ENCODE measurements at regions not wholly inside any gene's neighbourhood (a gene's known extent, or its start where the extent isn't known, plus 50 kb on each side); places are given as distances from the start of the nearest gene placed in this dataset.

- TF ChIP-seq, protein P1, sequence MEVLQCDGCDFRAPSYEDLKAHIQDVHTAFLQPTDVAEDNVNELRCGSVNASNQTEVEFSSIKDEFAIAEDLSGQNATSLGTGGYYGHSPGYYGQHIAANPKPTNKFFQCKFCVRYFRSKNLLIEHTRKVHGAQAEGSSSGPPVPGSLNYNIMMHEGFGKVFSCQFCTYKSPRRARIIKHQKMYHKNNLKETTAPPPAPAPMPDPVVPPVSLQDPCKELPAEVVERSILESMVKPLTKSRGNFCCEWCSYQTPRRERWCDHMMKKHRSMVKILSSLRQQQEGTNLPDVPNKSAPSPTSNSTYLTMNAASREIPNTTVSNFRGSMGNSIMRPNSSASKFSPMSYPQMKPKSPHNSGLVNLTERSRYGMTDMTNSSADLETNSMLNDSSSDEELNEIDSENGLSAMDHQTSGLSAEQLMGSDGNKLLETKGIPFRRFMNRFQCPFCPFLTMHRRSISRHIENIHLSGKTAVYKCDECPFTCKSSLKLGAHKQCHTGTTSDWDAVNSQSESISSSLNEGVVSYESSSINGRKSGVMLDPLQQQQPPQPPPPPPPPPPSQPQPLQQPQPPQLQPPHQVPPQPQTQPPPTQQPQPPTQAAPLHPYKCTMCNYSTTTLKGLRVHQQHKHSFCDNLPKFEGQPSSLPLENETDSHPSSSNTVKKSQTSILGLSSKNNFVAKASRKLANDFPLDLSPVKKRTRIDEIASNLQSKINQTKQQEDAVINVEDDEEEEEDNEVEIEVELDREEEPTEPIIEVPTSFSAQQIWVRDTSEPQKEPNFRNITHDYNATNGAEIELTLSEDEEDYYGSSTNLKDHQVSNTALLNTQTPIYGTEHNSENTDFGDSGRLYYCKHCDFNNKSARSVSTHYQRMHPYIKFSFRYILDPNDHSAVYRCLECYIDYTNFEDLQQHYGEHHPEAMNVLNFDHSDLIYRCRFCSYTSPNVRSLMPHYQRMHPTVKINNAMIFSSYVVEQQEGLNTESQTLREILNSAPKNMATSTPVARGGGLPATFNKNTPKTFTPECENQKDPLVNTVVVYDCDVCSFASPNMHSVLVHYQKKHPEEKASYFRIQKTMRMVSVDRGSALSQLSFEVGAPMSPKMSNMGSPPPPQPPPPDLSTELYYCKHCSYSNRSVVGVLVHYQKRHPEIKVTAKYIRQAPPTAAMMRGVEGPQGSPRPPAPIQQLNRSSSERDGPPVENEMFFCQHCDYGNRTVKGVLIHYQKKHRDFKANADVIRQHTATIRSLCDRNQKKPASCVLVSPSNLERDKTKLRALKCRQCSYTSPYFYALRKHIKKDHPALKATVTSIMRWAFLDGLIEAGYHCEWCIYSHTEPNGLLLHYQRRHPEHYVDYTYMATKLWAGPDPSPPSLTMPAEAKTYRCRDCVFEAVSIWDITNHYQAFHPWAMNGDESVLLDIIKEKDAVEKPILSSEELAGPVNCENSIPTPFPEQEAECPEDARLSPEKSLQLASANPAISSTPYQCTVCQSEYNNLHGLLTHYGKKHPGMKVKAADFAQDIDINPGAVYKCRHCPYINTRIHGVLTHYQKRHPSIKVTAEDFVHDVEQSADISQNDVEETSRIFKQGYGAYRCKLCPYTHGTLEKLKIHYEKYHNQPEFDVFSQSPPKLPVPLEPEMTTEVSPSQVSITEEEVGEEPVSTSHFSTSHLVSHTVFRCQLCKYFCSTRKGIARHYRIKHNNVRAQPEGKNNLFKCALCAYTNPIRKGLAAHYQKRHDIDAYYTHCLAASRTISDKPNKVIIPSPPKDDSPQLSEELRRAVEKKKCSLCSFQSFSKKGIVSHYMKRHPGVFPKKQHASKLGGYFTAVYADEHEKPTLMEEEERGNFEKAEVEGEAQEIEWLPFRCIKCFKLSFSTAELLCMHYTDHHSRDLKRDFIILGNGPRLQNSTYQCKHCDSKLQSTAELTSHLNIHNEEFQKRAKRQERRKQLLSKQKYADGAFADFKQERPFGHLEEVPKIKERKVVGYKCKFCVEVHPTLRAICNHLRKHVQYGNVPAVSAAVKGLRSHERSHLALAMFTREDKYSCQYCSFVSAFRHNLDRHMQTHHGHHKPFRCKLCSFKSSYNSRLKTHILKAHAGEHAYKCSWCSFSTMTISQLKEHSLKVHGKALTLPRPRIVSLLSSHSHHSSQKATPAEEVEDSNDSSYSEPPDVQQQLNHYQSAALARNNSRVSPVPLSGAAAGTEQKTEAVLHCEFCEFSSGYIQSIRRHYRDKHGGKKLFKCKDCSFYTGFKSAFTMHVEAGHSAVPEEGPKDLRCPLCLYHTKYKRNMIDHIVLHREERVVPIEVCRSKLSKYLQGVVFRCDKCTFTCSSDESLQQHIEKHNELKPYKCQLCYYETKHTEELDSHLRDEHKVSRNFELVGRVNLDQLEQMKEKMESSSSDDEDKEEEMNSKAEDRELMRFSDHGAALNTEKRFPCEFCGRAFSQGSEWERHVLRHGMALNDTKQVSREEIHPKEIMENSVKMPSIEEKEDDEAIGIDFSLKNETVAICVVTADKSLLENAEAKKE (CRISPR knock-in tag; IDR thresholded peaks at IDR 0.05): no peak
- TF ChIP-seq ZNF331 (CRISPR knock-in tag; IDR thresholded peaks at IDR 0.05; ENCODE audit: low read depth) (no peak), CREB1 (CRISPR knock-in tag; IDR thresholded peaks at IDR 0.05; ENCODE audit: low read depth) (no peak), ZNF114 (CRISPR knock-in tag; IDR thresholded peaks at IDR 0.05) (no peak), EZH2phosphoT487 (IDR thresholded peaks at IDR 0.05; ENCODE audit: unreplicated experiment) (no peak)
- TF ChIP-seq, protein P2, sequence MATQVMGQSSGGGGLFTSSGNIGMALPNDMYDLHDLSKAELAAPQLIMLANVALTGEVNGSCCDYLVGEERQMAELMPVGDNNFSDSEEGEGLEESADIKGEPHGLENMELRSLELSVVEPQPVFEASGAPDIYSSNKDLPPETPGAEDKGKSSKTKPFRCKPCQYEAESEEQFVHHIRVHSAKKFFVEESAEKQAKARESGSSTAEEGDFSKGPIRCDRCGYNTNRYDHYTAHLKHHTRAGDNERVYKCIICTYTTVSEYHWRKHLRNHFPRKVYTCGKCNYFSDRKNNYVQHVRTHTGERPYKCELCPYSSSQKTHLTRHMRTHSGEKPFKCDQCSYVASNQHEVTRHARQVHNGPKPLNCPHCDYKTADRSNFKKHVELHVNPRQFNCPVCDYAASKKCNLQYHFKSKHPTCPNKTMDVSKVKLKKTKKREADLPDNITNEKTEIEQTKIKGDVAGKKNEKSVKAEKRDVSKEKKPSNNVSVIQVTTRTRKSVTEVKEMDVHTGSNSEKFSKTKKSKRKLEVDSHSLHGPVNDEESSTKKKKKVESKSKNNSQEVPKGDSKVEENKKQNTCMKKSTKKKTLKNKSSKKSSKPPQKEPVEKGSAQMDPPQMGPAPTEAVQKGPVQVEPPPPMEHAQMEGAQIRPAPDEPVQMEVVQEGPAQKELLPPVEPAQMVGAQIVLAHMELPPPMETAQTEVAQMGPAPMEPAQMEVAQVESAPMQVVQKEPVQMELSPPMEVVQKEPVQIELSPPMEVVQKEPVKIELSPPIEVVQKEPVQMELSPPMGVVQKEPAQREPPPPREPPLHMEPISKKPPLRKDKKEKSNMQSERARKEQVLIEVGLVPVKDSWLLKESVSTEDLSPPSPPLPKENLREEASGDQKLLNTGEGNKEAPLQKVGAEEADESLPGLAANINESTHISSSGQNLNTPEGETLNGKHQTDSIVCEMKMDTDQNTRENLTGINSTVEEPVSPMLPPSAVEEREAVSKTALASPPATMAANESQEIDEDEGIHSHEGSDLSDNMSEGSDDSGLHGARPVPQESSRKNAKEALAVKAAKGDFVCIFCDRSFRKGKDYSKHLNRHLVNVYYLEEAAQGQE (IDR thresholded peaks at IDR 0.05; ENCODE audit: unreplicated experiment): no peak
These were observed 611.1 kb downstream of the ACTL7B start (continued) for GRCh38 chr9:108244686-108245085.

All from GM23338 (cell line).